NCI-H82 (cell line): ENCODE measurements at regions not wholly inside any gene's neighbourhood (a gene's known extent, or its start where the extent isn't known, plus 50 kb on each side); places are given as distances from the start of the nearest gene placed in this dataset.
"Not testable (repeated sequence)": the region's sequence is repeated elsewhere in the genome, so short reads cannot be mapped to it uniquely, and the experiment has no call there.

ENCODE experiments used
- DNase-seq: peaks from one replicate; lab custom pipeline; 2025; lab: John Stamatoyannopoulos, UW

DNA sequence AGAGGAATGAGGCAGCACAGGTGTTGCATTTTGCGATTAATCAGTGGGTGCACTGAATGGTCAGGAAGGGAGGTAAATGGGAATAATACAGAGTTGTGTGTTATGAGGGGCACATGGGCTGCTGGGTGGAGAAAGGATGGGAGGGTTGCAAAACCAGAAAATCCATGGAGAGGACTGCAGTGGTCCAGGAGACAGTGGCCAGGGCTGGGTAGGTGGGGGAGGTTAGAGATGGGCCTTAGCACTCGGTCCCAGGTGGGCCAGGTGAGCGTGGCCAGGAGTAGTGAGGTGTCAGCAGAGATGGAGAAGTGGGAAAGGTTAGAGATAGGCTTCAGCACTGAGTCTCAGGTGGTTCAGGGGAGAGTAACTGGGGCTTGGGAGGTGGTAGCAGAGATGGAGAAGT, 399.1 kb upstream of the LARGE1 start:
- DNase-seq: no peak

- no peak for DNase-seq
Measured at GRCh38 chr22:34324763-34325162, 404.5 kb upstream of the LARGE1 start.

- DNase-seq: no peak
Measured at GRCh38 chr22:34326901-34327300, 406.6 kb upstream of the LARGE1 start.

- no peak for DNase-seq
Measured at GRCh38 chr22:34330432-34330831, 410.2 kb upstream of the LARGE1 start.

GRCh38 chr22:34333285-34333684, 413.0 kb upstream of the LARGE1 start:
- DNase-seq: no peak

GRCh38 chr22:34334893-34335292, 414.6 kb upstream of the LARGE1 start:
- peak; percentile 21 for DNase-seq

GRCh38 chr22:34344702-34345101, 424.4 kb upstream of the LARGE1 start:
- peak; percentile 12 for DNase-seq

DNA sequence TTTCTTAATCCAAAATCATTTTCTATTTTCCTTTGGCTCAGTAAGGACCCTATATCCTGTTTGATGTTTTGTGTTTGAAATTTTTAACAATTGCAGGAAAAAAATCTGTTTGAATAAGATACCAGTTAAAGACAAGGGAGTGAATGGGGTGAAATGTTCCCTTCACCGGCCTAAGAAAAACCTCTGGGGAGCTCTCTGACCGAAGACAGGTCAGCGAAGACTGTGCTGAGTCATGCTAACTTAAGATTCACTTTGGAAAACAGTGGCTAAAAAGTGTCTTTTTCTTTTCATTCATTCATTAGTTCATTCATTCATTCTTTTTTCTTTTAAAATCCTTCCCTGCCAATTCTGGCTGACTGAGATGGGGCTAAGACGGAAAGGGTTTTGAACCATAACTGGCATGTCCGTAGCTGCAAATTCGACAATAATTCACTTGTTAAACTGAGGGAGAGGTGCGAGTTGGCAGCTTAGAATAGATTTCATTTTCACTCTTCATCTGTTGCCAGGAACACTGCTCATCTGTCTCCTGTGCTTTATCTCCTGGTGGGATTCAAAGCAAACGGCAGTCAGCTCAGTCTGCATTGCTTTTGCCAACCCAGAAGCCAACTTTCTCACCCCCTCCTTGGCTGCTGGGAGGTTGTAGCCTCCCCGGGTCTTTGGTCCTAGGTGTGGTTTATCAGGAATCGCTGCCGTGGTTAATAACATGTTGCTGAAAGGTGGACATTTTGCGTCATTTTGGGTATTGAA, 434.0 kb upstream of the LARGE1 start:
- no peak for DNase-seq

DNA sequence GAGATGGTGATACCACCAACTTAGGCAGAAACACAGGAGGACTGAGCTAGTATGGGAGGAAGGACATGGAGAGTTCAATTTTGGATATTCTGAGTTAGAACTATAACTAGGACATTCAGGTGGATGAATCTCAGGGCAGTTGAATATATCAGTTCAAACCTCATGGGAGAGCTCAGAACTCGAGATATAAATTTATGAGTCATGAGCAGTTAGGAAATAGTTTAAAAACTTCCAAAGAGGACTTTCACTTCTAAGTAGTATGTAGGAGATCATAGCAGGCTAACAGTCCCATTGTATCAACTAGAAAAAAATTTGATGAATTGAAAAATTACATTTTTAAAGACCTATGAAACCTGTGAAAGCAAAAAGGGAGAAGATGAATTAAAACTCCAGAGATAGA, 436.2 kb upstream of the LARGE1 start:
- DNase-seq: no peak

DNA sequence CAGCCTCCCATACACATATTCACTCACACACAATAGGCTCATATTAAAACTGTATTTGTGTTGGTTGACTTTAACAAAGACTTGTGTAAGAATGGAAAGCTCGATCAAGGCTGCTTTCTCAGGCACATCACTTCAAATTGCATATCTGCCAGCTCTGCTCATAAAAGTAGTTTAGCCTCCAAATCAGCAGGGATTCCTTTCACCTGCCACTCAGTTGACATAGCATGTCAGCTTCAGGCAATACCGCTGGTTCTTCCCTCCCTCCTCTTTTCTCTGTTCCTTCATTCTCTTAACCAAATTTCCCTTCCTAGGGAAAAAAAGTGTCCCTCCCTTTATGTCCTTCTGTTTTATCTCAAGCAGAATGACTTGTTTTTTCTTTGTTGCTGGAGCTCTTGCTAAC, 450.4 kb upstream of the LARGE1 start:
- DNase-seq: no peak

DNA sequence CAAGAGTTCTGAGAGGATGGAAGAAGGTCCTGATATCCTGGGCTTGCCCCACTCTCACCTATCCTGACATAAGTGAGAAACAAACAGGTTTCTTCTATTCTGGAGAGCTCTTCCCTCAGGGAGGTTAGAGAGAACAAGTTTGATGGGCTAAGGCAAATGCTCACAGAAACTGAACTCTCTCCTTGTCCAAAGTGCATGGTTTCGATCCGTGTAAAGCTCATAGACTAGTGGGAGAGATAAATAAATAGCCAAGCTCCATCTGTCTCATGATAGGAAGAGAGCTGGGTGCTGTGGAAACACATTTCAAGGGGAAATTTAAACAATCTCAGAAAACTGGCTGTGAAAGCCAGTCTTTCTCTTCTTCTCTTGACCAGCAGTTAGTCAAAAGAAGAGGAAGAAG, 459.5 kb upstream of the LARGE1 start:
- no peak for DNase-seq

GRCh38 chr22:34380532-34380931, 460.3 kb upstream of the LARGE1 start:
- DNase-seq: no peak

GRCh38 chr22:34390400-34390799, 470.1 kb upstream of the LARGE1 start:
- peak; percentile 35 for DNase-seq

- no peak for DNase-seq
Measured at GRCh38 chr22:34395370-34395769, 475.1 kb upstream of the LARGE1 start.

- no peak for DNase-seq
Measured at GRCh38 chr22:34403667-34404066, 483.4 kb upstream of the LARGE1 start.

GRCh38 chr22:34410111-34410510, 489.8 kb upstream of the LARGE1 start:
- DNase-seq: no peak

DNA sequence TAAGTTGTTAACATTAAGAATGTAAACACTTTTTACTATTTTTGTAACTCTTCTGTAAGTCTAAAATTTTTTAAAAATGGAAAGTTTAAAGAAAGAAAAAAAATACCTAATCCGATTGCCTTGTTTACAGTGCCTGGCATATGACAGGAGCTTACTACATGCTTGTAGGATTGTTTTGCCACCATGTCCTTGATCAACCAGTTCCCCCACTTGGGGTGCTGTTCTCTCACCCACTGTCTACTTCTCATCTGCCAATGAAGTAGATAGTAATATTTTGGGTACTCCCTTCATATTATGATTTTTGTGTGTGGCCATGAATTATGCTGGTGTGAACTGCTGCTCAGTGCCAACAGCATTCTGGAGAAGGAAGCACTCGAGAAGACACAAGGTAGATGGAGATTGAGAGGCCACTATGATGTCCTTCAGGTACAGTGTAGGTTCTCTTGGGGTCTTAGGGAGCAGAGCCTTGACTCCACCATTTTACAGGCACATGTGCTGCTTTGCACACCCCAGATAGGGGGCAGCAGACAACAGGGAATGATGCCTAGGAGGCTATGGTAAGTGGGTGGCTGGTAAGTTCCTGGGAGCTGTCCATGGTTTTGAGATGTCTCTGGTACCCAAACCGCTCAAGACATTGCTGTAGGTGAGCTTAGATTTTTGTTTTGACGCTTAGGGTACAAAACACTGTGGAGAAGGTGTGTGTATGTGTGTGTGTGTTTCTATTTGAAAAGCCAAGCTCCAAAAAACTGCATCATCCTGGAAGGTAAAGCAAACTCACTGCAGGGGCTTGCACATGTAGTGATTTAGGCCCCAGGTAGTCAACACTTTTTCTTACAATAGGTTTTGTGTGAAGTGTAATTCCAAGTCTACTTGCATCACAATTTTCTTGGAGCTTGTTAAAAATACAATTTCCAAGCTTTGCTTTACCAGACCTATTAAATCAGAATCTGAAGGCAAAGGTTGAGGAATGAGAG, 494.5 kb upstream of the LARGE1 start:
- DNase-seq: peak; percentile 84

DNA sequence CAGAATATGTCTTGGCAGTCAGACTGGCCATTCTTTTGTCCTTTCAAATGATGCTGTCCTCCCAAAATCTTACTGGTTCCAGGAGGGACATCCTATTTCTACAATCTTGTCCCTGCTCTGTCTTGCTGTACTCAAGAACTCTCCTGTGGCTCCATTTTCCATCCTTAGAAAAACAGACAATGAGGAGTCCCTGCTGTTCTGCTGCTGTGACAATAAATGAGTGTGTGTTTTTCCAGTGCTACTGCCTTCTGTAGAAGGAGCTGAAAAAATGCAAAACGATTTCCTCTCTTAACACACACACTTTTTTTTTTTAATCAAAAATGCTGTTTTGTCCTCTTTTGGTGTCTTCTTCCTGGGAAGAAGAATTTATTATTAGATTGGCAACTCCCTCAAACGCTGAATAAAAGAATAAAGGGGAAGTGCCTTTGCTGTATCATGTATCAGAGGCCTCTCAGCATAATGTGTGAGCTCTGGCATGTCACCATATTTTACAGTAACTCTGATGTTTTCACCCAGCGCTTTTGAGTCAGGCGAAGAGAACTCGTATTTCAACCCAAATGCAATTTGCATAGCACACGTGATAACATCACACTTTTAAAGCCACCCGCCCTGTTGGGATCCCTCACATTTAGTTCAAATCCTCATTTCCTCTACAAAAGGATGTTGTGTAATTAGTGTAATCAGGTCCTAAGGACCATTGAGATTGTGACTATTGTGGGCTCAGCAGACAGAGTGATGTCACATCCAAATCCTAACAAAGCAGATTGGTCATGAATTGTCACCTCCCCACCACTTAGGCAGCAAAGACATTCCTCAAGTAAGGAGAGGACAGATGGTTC, 496.0 kb upstream of the LARGE1 start:
- no peak for DNase-seq

DNA sequence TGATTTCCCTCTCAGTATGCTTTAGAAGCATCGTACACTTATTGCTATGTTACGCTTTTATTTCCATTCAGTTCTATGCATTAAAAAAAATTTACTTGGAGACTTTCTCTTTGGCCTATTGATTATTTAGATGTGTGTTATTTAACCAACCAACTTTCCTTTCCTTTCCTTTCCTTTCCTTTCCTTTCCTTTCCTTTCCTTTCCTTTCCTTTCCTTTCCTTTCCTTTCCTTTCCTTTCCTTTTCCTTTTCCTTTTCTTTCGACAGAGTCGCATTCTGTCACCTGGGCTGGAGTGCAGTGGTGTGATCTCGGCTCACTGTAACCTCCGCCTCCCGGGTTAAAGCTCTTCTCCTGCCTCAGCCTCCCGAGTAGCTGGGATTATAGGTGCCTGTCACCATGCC, 502.7 kb upstream of the LARGE1 start:
- DNase-seq: not testable (repeated sequence)

GRCh38 chr22:34427436-34427835, 507.2 kb upstream of the LARGE1 start:
- peak; percentile 3 for DNase-seq

GRCh38 chr22:34427841-34428240, 507.6 kb upstream of the LARGE1 start:
- DNase-seq: no peak

DNA sequence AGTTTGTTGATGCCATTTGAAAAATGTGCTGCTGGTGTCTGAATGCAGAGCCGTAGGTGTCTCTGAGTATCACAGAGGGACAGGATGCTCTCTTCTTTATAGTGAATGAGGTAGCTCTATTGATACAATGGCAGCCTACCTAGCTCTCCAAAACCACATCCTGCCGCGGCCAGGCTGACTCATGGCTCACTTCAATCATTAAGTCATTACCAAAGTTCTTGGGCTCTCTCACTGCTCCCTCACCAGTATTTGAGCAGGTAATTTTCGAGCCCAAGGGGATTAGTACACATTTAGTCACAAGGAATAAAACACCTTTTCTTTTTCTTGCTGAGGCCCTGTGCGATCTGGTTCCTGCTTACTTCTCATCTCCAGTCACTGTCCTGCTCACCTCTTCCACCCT, 509.0 kb upstream of the LARGE1 start:
- DNase-seq: no peak
